ENCODE measurements at regions not wholly inside any gene's neighbourhood (a gene's known extent, or its start where the extent isn't known, plus 50 kb on each side); places are given as distances from the start of the nearest gene placed in this dataset.

DNA sequence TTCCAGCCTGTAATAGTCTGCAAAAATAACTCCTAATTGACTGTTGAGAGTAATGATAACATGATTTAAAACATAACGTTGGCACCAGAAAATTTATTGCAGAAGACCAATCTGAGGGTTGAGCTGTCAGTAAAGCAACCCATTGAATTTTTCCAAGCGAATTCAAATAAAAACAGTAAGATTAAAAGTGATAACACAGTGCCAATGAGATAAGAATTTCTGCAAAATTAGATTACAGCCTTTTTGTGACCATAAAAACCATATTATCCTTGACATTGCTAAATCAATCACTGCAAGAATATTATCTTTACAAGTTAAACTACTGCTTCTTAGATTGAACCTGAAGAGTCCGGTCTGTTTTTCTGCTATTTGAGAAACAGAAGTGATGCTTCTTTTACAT is 341.4 kb downstream of the CDH11 start:
- no peak overlapping the region for H3K27ac Mint-ChIP-seq
- H3K36me3 Mint-ChIP-seq (ENCODE audit: low read depth), result no peaks in the 10 kb centered on the region
- no peaks in the 10 kb centered on the region for H3K27me3 Mint-ChIP-seq (ENCODE audit: low read depth)
- no peaks in the 10 kb centered on the region for H3K4me1 Mint-ChIP-seq
- TF ChIP-seq, protein P1, sequence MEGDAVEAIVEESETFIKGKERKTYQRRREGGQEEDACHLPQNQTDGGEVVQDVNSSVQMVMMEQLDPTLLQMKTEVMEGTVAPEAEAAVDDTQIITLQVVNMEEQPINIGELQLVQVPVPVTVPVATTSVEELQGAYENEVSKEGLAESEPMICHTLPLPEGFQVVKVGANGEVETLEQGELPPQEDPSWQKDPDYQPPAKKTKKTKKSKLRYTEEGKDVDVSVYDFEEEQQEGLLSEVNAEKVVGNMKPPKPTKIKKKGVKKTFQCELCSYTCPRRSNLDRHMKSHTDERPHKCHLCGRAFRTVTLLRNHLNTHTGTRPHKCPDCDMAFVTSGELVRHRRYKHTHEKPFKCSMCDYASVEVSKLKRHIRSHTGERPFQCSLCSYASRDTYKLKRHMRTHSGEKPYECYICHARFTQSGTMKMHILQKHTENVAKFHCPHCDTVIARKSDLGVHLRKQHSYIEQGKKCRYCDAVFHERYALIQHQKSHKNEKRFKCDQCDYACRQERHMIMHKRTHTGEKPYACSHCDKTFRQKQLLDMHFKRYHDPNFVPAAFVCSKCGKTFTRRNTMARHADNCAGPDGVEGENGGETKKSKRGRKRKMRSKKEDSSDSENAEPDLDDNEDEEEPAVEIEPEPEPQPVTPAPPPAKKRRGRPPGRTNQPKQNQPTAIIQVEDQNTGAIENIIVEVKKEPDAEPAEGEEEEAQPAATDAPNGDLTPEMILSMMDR (IDR thresholded peaks at IDR 0.05; ENCODE audit: unreplicated experiment in 3 of 3), result no peak
- H3K4me3 Mint-ChIP-seq, result no peak overlapping the region
- peaks cover 7% of the 10 kb centered on the region for H3K9me3 Mint-ChIP-seq

DNA sequence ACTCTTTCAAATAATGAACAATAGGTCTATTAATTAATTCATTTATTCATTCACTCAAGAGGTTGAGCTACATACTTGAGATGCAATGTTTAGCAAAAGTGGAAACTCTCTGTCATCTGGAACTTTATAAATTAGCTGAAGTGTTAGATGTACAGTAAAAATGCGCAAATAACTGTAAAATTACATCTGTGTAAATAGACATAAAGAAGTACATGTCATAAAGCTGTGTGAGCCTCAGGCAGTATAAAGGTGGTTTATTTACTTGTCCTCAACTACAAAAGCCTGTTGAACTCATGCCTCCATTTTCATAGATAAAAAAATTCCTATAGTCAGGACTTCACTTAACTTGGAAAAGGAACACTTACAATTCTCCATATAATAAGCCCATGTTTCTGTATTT is 343.1 kb downstream of the CDH11 start:
- Mint-ChIP-seq H3K4me3 (no peak overlapping the region), H3K9me3 (peaks cover 9% of the 10 kb centered on the region), H3K36me3 (ENCODE audit: low read depth) (no peaks in the 10 kb centered on the region), H3K27ac (no peak overlapping the region), H3K4me1 (no peaks in the 10 kb centered on the region), H3K27me3 (ENCODE audit: low read depth) (no peaks in the 10 kb centered on the region)
- TF ChIP-seq, protein P1 (IDR thresholded peaks at IDR 0.05; ENCODE audit: unreplicated experiment in 3 of 3), result no peak

DNA sequence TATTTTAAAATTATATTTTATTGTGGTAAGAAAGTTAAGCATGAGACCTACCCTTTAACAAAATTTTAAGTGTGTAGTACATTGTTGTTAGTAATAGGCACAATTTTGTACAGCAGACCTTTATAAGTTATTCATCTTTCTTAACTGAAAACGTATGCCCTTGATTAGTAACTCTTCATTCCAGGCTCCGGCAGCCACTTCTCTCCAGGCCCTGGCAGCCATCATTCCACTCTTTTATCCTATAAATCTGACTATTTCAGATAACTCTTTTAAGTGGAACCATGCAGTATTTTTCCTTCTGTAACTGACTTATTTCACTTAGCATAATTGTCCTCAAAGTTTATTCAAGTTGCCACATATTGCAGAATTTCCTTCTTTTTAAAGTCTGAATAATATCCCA is 348.2 kb downstream of the CDH11 start:
- H3K9me3 Mint-ChIP-seq, result peaks cover 7% of the 10 kb centered on the region
- H3K27ac Mint-ChIP-seq, result no peak overlapping the region
- no peaks in the 10 kb centered on the region for H3K36me3 Mint-ChIP-seq (ENCODE audit: low read depth)
- H3K4me3 Mint-ChIP-seq, result no peak overlapping the region
- TF ChIP-seq, protein P1 (IDR thresholded peaks at IDR 0.05; ENCODE audit: unreplicated experiment in 3 of 3), result no peak
- H3K27me3 Mint-ChIP-seq (ENCODE audit: low read depth), result no peaks in the 10 kb centered on the region
- H3K4me1 Mint-ChIP-seq, result no peaks in the 10 kb centered on the region

DNA sequence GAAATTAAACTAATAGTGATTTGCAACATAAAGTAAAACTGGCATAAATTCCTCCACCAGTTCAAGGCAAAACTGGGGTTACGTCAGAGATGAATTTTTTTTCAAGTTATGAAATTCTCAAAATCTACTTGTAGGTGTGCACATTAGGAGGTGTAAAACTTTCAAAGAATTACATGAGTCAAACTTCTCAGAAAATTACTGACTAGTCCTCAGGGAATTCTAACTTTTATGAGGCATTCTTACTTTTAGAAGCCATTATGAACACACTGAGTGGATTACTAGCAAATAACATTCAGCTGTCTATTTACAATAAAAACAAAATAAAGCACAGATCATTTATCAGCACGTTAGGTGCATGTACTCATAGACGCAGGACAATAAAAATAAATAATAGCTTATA is 348.7 kb downstream of the CDH11 start:
- no peaks in the 10 kb centered on the region for H3K36me3 Mint-ChIP-seq (ENCODE audit: low read depth)
- no peaks in the 10 kb centered on the region for H3K27me3 Mint-ChIP-seq (ENCODE audit: low read depth)
- TF ChIP-seq, protein P1 (IDR thresholded peaks at IDR 0.05; ENCODE audit: unreplicated experiment in 3 of 3), result no peak
- no peaks in the 10 kb centered on the region for H3K4me1 Mint-ChIP-seq
- no peak overlapping the region for H3K4me3 Mint-ChIP-seq
- no peak overlapping the region for H3K27ac Mint-ChIP-seq
- peaks cover 7% of the 10 kb centered on the region for H3K9me3 Mint-ChIP-seq

DNA sequence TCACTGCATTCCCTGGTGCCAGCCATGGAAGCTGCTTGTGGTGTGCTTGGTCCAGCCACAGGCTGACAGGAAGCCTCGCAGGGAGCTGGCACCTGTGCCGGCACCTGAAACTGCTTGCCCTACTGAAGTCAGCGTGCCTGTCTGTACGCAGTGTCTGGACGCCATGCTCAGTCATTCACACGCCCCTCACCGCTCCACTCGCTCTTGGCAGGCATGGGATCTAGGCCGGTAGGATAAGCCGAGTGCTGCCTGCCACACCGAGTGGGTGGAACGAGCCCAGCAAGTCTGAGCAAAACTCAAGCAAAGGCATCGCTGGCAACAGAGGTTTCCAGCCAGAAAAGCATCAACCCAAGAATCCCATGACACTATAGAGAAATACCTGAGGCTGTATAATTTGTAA is 350.6 kb downstream of the CDH11 start:
- TF ChIP-seq, protein P1 (IDR thresholded peaks at IDR 0.05; ENCODE audit: unreplicated experiment in 3 of 3), result no peak
- H3K4me3 Mint-ChIP-seq, result no peak overlapping the region
- H3K27ac Mint-ChIP-seq, result no peak overlapping the region
- H3K27me3 Mint-ChIP-seq (ENCODE audit: low read depth), result no peaks in the 10 kb centered on the region
- H3K36me3 Mint-ChIP-seq (ENCODE audit: low read depth), result no peaks in the 10 kb centered on the region
- H3K9me3 Mint-ChIP-seq, result peaks cover 2% of the 10 kb centered on the region
- no peaks in the 10 kb centered on the region for H3K4me1 Mint-ChIP-seq

DNA sequence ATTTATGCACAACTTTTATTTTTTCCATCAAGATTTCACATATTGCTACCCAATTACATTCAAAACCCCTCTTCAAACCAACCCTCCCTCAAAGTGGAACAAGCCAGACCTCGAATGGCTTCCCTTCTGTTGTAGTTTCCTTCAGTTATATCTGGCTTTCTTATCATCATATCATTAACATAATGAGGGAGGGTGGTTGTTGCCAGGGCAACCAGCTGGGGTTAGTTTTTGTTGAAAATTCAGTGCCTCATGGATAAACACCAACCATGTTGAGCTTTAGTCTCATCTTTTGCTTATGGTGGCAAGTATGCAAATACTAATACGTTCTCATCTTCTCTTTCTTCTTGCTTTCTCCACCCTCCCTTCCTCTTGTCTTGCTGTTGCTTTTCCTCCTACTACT is 359.7 kb downstream of the CDH11 start:
- no peak overlapping the region for H3K27ac Mint-ChIP-seq
- TF ChIP-seq, protein P1 (IDR thresholded peaks at IDR 0.05; ENCODE audit: unreplicated experiment in 3 of 3), result no peak
- no peaks in the 10 kb centered on the region for H3K27me3 Mint-ChIP-seq (ENCODE audit: low read depth)
- H3K9me3 Mint-ChIP-seq, result no peaks in the 10 kb centered on the region
- H3K4me3 Mint-ChIP-seq, result no peak overlapping the region
- no peaks in the 10 kb centered on the region for H3K4me1 Mint-ChIP-seq
- no peaks in the 10 kb centered on the region for H3K36me3 Mint-ChIP-seq (ENCODE audit: low read depth)

Data from nephron (organoid).